Lung (tissue), 11 donors: ENCODE measurements at regions not wholly inside any gene's neighbourhood (a gene's known extent, or its start where the extent isn't known, plus 50 kb on each side); places are given as distances from the start of the nearest gene placed in this dataset.

Experiments used
- ATAC-seq: fragments of 200-7000 bp; cut with Tn5 transposase; one replicate; pipeline ENCODE4 v1.9.1; 2020; ENCODE audit warnings: moderate number of reproducible peaks; ENCODE audit not compliant: insufficient read depth, low FRiP score
- DNase-seq, 3 donors: peaks; one replicate each; pipeline ENCODE4 v3.0.0-alpha.2; 2013 to 2017
- H3K27ac ChIP-seq, 2 donors: one replicate each; pipeline ENCODE4 v1.5.1; 2013; ENCODE audit warnings: mild to moderate bottlenecking in 2 of 2, moderate library complexity in 2 of 2, control low read depth in 1 of 2, inconsistent platforms in 1 of 2, low read depth in 1 of 2, low read length in 1 of 2
- H3K27me3 ChIP-seq, 3 donors: one replicate each; pipeline ENCODE4 v1.5.1; 2013; ENCODE audit warnings: low read length in 2 of 3; ENCODE audit not compliant: control insufficient read depth in 3 of 3, insufficient read depth in 3 of 3
- H3K36me3 ChIP-seq, 4 donors: one replicate each; pipeline ENCODE4 v1.5.1; 2013; ENCODE audit warnings: low read length in 4 of 4, mild to moderate bottlenecking in 1 of 4, moderate library complexity in 1 of 4; ENCODE audit not compliant: control insufficient read depth in 4 of 4, insufficient read depth in 4 of 4
- H3K4me1 ChIP-seq, 5 donors: one replicate each; pipeline ENCODE4 v1.5.1; 2013; ENCODE audit warnings: low read length in 5 of 5, mild to moderate bottlenecking in 2 of 5, moderate library complexity in 1 of 5; ENCODE audit not compliant: control insufficient read depth in 5 of 5, insufficient read depth in 5 of 5
- H3K4me3 ChIP-seq: one replicate; pipeline ENCODE4 v1.5.1; 2013; ENCODE audit warnings: mild to moderate bottlenecking, control low read depth, moderate library complexity
- H3K9ac ChIP-seq, 2 donors: one replicate each; pipeline ENCODE4 v1.5.1; 2013; ENCODE audit warnings: low read length in 2 of 2, control low read depth in 1 of 2; ENCODE audit not compliant: insufficient read depth in 1 of 2
- H3K9me3 ChIP-seq, 4 donors: one replicate each; pipeline ENCODE4 v1.5.1; 2013; ENCODE audit warnings: low read length in 3 of 4, mild to moderate bottlenecking in 1 of 4, moderate library complexity in 1 of 4; ENCODE audit not compliant: control insufficient read depth in 4 of 4, insufficient read depth in 3 of 4
- CTCF ChIP-seq: IDR thresholded peaks from 2 replicates; pipeline ENCODE4 v1.5.1; 2012; ENCODE audit warnings: mild to moderate bottlenecking; ENCODE audit errors: control extremely low read depth, extremely low read depth
- WGBS, 2 donors: extraction: QIAGEN DNeasy Blood & Tissue Kit; methylation state at CpG; one replicate each; pipeline ENCODE4 v1.1.7; 2013; 5-methylcytosine and 5-hydroxymethylcytosine counted together
- donor health status: control.
- donor health status: control.
- donor health status: Bipolar disorder and iron deficiency.
- donor health status: healthy.
- donor health status: DM: yes; HTN: yes; CAD: no.

- H3K27ac ChIP-seq: no peak overlapping the region
Measured at GRCh38 chr7:17067691-17068090, 185.9 kb upstream of the AGR3 start.

GRCh38 chr7:17069146-17069545 lies 187.4 kb upstream of the AGR3 start:
- no peak for ATAC-seq
- WGBS, 2 donors: 66 to 80% methylated on average over 4 of the region's 4 CpGs
- peaks cover 0 to 4% (median 0%) of the 10 kb centered on the region in 5 donors for H3K4me1 ChIP-seq
- H3K36me3 ChIP-seq: no peaks in the 10 kb centered on the region
- no peak for TF ChIP-seq CTCF
- DNase-seq: no peak
- H3K9ac ChIP-seq: no peak overlapping the region
- H3K4me3 ChIP-seq: no peak overlapping the region
- H3K9me3 ChIP-seq: no peaks in the 10 kb centered on the region
- H3K27ac ChIP-seq: peak overlapping the region in 1 of 2 donors; percentile 39
- H3K27me3 ChIP-seq: no peaks in the 10 kb centered on the region

More at GRCh38 chr7:17067691-17068090, 185.9 kb upstream of the AGR3 start:
- H3K9ac ChIP-seq: no peak overlapping the region
- no peak for TF ChIP-seq CTCF
- no peaks in the 10 kb centered on the region for H3K36me3 ChIP-seq
- DNase-seq: no peak
- no peaks in the 10 kb centered on the region for H3K9me3 ChIP-seq
- no peak for ATAC-seq
- peaks cover 0 to 4% (median 0%) of the 10 kb centered on the region in 5 donors for H3K4me1 ChIP-seq
- WGBS, 2 donors: 65 to 80% methylated on average over 1 of the region's 1 CpG
- H3K4me3 ChIP-seq: no peak overlapping the region
- H3K27me3 ChIP-seq: no peaks in the 10 kb centered on the region

- no peaks in the 10 kb centered on the region for H3K27me3 ChIP-seq
- TF ChIP-seq CTCF: no peak
- peaks cover 0 to 4% (median 0%) of the 10 kb centered on the region in 5 donors for H3K4me1 ChIP-seq
- H3K36me3 ChIP-seq: no peaks in the 10 kb centered on the region
- peak in 1 of 3 donors; percentile 28 for DNase-seq
- WGBS, 2 donors: 67 to 70% methylated on average over 1 of the region's 1 CpG
- no peak overlapping the region for H3K4me3 ChIP-seq
- no peak overlapping the region for H3K9ac ChIP-seq
- ATAC-seq: no peak
- no peak overlapping the region for H3K27ac ChIP-seq
- no peaks in the 10 kb centered on the region for H3K9me3 ChIP-seq
Measured at GRCh38 chr7:17070231-17070708, 188.5 kb upstream of the AGR3 start.

- Histone ChIP-seq H3K27me3 (no peaks in the 10 kb centered on the region), H3K4me3 (no peak overlapping the region), H3K36me3 (no peaks in the 10 kb centered on the region), H3K9ac (no peak overlapping the region), H3K9me3 (no peaks in the 10 kb centered on the region), H3K27ac (no peak overlapping the region), H3K4me1 (peaks cover 0 to 4% (median 0%) of the 10 kb centered on the region in 5 donors)
- no peak for TF ChIP-seq CTCF
- WGBS, 2 donors: 57 to 89% methylated on average over 1 of the region's 1 CpG
- ATAC-seq (no peak), DNase-seq (no peak)
Measured at GRCh38 chr7:17071866-17072265, 190.1 kb upstream of the AGR3 start.
